ENCODE measurements at regions not wholly inside any gene's neighbourhood (a gene's known extent, or its start where the extent isn't known, plus 50 kb on each side); places are given as distances from the start of the nearest gene placed in this dataset.

- DNase-seq (ENCODE audit: low read depth) = no peak
- TF ChIP-seq, protein P1, sequence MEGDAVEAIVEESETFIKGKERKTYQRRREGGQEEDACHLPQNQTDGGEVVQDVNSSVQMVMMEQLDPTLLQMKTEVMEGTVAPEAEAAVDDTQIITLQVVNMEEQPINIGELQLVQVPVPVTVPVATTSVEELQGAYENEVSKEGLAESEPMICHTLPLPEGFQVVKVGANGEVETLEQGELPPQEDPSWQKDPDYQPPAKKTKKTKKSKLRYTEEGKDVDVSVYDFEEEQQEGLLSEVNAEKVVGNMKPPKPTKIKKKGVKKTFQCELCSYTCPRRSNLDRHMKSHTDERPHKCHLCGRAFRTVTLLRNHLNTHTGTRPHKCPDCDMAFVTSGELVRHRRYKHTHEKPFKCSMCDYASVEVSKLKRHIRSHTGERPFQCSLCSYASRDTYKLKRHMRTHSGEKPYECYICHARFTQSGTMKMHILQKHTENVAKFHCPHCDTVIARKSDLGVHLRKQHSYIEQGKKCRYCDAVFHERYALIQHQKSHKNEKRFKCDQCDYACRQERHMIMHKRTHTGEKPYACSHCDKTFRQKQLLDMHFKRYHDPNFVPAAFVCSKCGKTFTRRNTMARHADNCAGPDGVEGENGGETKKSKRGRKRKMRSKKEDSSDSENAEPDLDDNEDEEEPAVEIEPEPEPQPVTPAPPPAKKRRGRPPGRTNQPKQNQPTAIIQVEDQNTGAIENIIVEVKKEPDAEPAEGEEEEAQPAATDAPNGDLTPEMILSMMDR (IDR thresholded peaks at IDR 0.05; ENCODE audit: control insufficient read depth, insufficient read depth, low read depth, low read length, missing control alignments) = no peak
- no peak overlapping the region for H3K4me3 ChIP-seq (ENCODE audit: control insufficient read depth, low read depth, low read length)
Measured at GRCh38 chrX:109283870-109284269, 198.0 kb downstream of the GUCY2F start.

- TF ChIP-seq, protein P1 (IDR thresholded peaks at IDR 0.05; ENCODE audit: control insufficient read depth, insufficient read depth, low read depth, low read length, missing control alignments) = no peak
- no peak overlapping the region for H3K4me3 ChIP-seq (ENCODE audit: control insufficient read depth, low read depth, low read length)
- DNase-seq (ENCODE audit: low read depth) = no peak
Measured at GRCh38 chrX:109281483-109282275, 200.2 kb downstream of the GUCY2F start.

DNA sequence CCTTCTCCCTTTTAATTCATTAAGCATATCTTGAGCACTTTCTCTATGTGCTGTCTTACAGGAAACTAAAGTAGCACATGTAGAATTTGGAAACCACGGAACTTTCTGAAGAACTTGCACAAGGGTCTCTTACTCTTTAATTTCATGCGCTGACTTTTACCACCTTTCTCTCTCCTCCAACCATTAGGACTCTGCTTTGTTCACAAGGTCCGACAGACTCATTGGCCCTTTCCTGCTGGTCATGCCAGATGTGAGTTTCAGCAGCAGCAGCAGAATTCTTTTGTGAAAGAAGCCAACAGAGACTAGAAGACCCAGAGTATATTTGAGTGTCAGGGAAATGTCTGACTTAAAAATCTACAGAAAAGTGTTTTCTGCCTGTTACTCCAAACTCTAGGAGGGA lies 207.1 kb downstream of the GUCY2F start:
- TF ChIP-seq, protein P1 (IDR thresholded peaks at IDR 0.05; ENCODE audit: control insufficient read depth, insufficient read depth, low read depth, low read length, missing control alignments) = no peak
- DNase-seq (ENCODE audit: low read depth) = no peak
- no peak overlapping the region for H3K4me3 ChIP-seq (ENCODE audit: control insufficient read depth, low read depth, low read length)

DNA sequence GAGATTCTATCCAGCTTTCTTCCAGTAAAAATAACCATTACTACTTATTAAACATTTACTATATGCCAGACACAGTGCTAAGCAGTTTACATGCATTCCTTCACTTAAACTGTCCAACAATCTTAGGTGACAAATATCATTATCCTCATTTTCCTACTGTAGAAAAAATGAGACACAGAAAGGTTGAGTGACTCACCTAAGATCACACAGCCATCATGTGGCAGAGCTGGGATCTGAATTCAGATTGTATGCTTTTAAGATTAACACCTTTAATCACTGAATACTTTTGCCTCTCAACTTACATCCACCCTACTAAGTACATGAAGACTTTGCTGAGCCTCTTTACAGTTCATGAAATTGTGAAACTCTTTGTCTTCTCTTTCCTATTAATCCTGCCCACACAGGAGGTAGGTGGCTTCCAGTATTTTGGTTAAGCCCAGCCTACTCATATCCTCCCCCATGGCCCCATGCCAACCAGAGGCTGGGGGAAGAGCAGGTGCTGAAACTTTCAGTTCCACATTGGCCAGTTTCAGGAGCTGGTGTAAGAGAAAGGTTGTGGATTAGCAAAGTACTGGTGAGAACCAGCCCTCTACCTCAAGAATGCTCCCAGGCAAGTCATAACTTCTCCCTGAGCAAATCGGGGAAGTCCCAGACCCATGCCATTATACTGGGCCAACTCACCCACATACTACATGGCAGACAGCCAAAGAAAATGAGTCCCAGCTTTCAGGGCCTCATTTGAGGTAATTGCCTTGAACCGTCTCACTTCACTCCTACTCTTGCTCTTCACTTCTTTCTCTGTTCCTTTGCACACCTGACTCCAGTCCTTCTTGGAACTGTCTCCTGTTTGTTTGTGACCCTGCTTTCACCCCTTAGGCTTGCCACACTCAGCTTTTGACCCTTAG lies 211.1 kb downstream of the GUCY2F start:
- TF ChIP-seq, protein P1 (IDR thresholded peaks at IDR 0.05; ENCODE audit: control insufficient read depth, insufficient read depth, low read depth, low read length, missing control alignments) = no peak
- no peak overlapping the region for H3K4me3 ChIP-seq (ENCODE audit: control insufficient read depth, low read depth, low read length)
- no peak for DNase-seq (ENCODE audit: low read depth)

GRCh38 chrX:109268340-109268739 lies 213.5 kb downstream of the GUCY2F start:
- TF ChIP-seq, protein P1 (IDR thresholded peaks at IDR 0.05; ENCODE audit: control insufficient read depth, insufficient read depth, low read depth, low read length, missing control alignments) = no peak
- no peak for DNase-seq (ENCODE audit: low read depth)

GRCh38 chrX:109266034-109266433 lies 215.9 kb downstream of the GUCY2F start:
- H3K4me3 ChIP-seq (ENCODE audit: control insufficient read depth, low read depth, low read length) = no peak overlapping the region
- TF ChIP-seq, protein P1 (IDR thresholded peaks at IDR 0.05; ENCODE audit: control insufficient read depth, insufficient read depth, low read depth, low read length, missing control alignments) = no peak
- no peak for DNase-seq (ENCODE audit: low read depth)

More at GRCh38 chrX:109268340-109268739, 213.5 kb downstream of the GUCY2F start:
- no peak overlapping the region for H3K4me3 ChIP-seq (ENCODE audit: control insufficient read depth, low read depth, low read length)
